GM19468 (cell line): ENCODE measurements at regions not wholly inside any gene's neighbourhood (a gene's known extent, or its start where the extent isn't known, plus 50 kb on each side); places are given as distances from the start of the nearest gene placed in this dataset.

ENCODE experiments used
- ATAC-seq: cut with Tn5 transposase; IDR thresholded peaks from one replicate; pipeline ENCODE4 v1.9.1; 2021; ENCODE audit warnings: mild to moderate bottlenecking, moderate library complexity, moderate number of reproducible peaks; ENCODE audit not compliant: unreplicated experiment; ENCODE audit errors: extremely low read depth

- no peak for ATAC-seq
These were observed 108.7 kb upstream of the GLI3 start for GRCh38 chr7:42345478-42346299.

- no peak for ATAC-seq
These were observed 107.3 kb upstream of the GLI3 start for GRCh38 chr7:42344198-42344755.

- ATAC-seq, result no peak
These were observed 105.4 kb upstream of the GLI3 start for GRCh38 chr7:42342381-42342780.

- no peak for ATAC-seq
These were observed 103.4 kb upstream of the GLI3 start for GRCh38 chr7:42340436-42340835.

GRCh38 chr7:42338916-42339540 is 102.0 kb upstream of the GLI3 start:
- ATAC-seq, result no peak

GRCh38 chr7:42338231-42338915 is 101.4 kb upstream of the GLI3 start:
- ATAC-seq, result no peak

GRCh38 chr7:42337225-42337905 is 100.4 kb upstream of the GLI3 start:
- no peak for ATAC-seq

- ATAC-seq, result no peak
These were observed 95.7 kb upstream of the GLI3 start for GRCh38 chr7:42332605-42333222.

- no peak for ATAC-seq
These were observed 82.6 kb upstream of the GLI3 start for GRCh38 chr7:42319631-42320030.

GRCh38 chr7:42315631-42316030 is 78.6 kb upstream of the GLI3 start:
- no peak for ATAC-seq

- no peak for ATAC-seq
These were observed 78.1 kb upstream of the GLI3 start for GRCh38 chr7:42315103-42315502.

- no peak for ATAC-seq
These were observed 77.7 kb upstream of the GLI3 start for GRCh38 chr7:42314696-42315095.

GRCh38 chr7:42311195-42311594 is 74.2 kb upstream of the GLI3 start:
- no peak for ATAC-seq

GRCh38 chr7:42292991-42293521 is 56.0 kb upstream of the GLI3 start:
- no peak for ATAC-seq

GRCh38 chr7:42289473-42289872 is 52.5 kb upstream of the GLI3 start:
- no peak for ATAC-seq
